HG03103 (cell line): ENCODE measurements at regions not wholly inside any gene's neighbourhood (a gene's known extent, or its start where the extent isn't known, plus 50 kb on each side); places are given as distances from the start of the nearest gene placed in this dataset.

Source experiments
- ATAC-seq: cut with Tn5 transposase; IDR thresholded peaks from one replicate; pipeline ENCODE4 v1.9.1; 2021; ENCODE audit warnings: low read depth; ENCODE audit not compliant: unreplicated experiment

GRCh38 chr15:31486506-31486905 is 159.9 kb downstream of the KLF13 start:
- ATAC-seq, result no peak

GRCh38 chr15:31486906-31487695 is 160.5 kb downstream of the KLF13 start:
- ATAC-seq, result no peak

GRCh38 chr15:31487811-31488436 is 161.3 kb downstream of the KLF13 start:
- no peak for ATAC-seq

- no peak for ATAC-seq
These were observed 162.0 kb downstream of the KLF13 start for GRCh38 chr15:31488437-31489204.

GRCh38 chr15:31489281-31489680 is 162.6 kb downstream of the KLF13 start:
- no peak for ATAC-seq

- ATAC-seq, result no peak
These were observed 163.4 kb downstream of the KLF13 start for GRCh38 chr15:31489801-31490646.

GRCh38 chr15:31494786-31495185 is 168.2 kb downstream of the KLF13 start:
- ATAC-seq, result no peak

GRCh38 chr15:31495281-31495680 is 168.6 kb downstream of the KLF13 start:
- ATAC-seq, result no peak

GRCh38 chr15:31497838-31498237 is 171.2 kb downstream of the KLF13 start:
- no peak for ATAC-seq

GRCh38 chr15:31498329-31498728 is 171.7 kb downstream of the KLF13 start:
- no peak for ATAC-seq

GRCh38 chr15:31498756-31499155 is 172.1 kb downstream of the KLF13 start:
- ATAC-seq, result no peak

- ATAC-seq, result no peak
These were observed 172.8 kb downstream of the KLF13 start for GRCh38 chr15:31499236-31499952.

GRCh38 chr15:31499953-31500765 is 173.5 kb downstream of the KLF13 start:
- ATAC-seq, result no peak

GRCh38 chr15:31500766-31501449 is 174.3 kb downstream of the KLF13 start:
- no peak for ATAC-seq

GRCh38 chr15:31501536-31502157 is 175.0 kb downstream of the KLF13 start:
- no peak for ATAC-seq

- no peak for ATAC-seq
These were observed 176.1 kb downstream of the KLF13 start for GRCh38 chr15:31502541-31503229.

GRCh38 chr15:31503256-31503655 is 176.6 kb downstream of the KLF13 start:
- no peak for ATAC-seq
